ENCODE measurements at regions not wholly inside any gene's neighbourhood (a gene's known extent, or its start where the extent isn't known, plus 50 kb on each side); places are given as distances from the start of the nearest gene placed in this dataset.

DNA sequence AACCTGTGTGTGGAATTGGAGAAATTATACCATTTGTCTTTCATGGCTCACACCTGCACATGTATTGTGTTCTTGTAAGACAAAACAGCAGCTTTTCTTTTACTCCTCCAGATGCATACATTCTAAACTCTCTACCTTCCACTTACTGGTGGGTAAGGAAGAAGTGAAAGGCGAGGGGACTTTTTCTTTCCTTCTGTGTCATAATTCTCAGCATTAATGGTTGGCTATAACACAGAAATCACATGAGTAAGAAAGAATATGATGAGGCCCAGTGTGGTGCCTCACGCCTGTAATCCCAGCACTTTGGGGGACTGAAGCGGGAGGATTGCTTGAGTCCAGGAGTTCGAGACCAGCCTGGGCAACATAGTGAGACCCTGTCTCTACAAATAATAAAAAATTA, 57.8 kb upstream of the SHANK2 start:
- ChIA-PET POLR2A (interaction anchor here (0.6 kb wide), 1 partner anchor 485 kb away, joined by 4 read pairs; no protein-coding TSS in a partner anchor), CTCF (no interaction called here)

DNA sequence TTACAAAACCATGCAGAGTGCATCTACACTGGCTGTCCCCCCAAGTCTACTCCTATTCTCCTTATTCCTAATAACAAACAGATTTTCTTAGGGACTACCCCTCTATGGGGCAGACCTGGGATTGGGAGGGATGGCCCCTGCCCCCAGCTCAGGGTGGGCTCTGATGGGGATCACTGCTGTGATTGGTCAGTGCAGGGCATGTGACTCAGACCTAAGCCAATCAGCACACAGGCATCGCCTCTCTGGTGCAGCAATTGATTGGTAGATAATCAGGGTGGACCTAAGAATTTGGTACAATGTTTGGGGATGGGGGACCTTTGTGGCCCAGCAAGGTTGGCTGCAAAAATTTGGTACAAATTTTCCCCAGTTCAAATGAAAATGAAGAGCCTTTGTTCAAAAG, 57.2 kb upstream of the SHANK2 start:
- Histone ChIP-seq H3K27me3 (replicated peaks in 2 of 5; ENCODE audit: control insufficient read depth in 4 of 5, insufficient read depth in 5 of 5, low read length in 4 of 5) (peaks cover 0 to 6% (median 0%) of the 10 kb centered on the region in 5 experiments), H3K9me3 (ENCODE audit: control extremely low read depth in 1 of 5, control insufficient read depth in 4 of 5, insufficient read depth in 2 of 5, low read depth in 1 of 5, low read length in 4 of 5) (peaks cover 0 to 5% (median 0%) of the 10 kb centered on the region in 5 experiments), H3K27ac (ENCODE audit: insufficient read depth in 1 of 2, low read depth in 1 of 2, low read length in 2 of 2, poor library complexity in 1 of 2, severe bottlenecking in 2 of 2) (no peak overlapping the region), H3K4me1 (ENCODE audit: control extremely low read depth in 1 of 4, control insufficient read depth in 4 of 4, insufficient read depth in 4 of 4, low read length in 3 of 4) (no peaks in the 10 kb centered on the region), H3K4me3 (ENCODE audit: control insufficient read depth in 1 of 7, extremely low read depth in 1 of 7, insufficient read depth in 4 of 7, low read depth in 2 of 7, low read length in 6 of 7) (no peak overlapping the region), H3K36me3 (ENCODE audit: control insufficient read depth in 4 of 4, insufficient read depth in 4 of 4, low read length in 3 of 4) (no peaks in the 10 kb centered on the region)
- POLR2A ChIA-PET, result no interaction called here
- CTCF ChIA-PET, result no interaction called here
- WGBS (ENCODE audit: insufficient coverage), result 100% methylated on average over 1 of the region's 1 CpG
- DNase-seq, result no peak

More for the DNA sequence above, 57.8 kb upstream of the SHANK2 start:
- Histone ChIP-seq H3K36me3 (ENCODE audit: control insufficient read depth in 4 of 4, insufficient read depth in 4 of 4, low read length in 3 of 4) (no peaks in the 10 kb centered on the region), H3K27me3 (replicated peaks in 2 of 5; ENCODE audit: control insufficient read depth in 4 of 5, insufficient read depth in 5 of 5, low read length in 4 of 5) (peaks cover 0 to 6% (median 0%) of the 10 kb centered on the region in 5 experiments), H3K4me1 (ENCODE audit: control extremely low read depth in 1 of 4, control insufficient read depth in 4 of 4, insufficient read depth in 4 of 4, low read length in 3 of 4) (no peaks in the 10 kb centered on the region), H3K9me3 (ENCODE audit: control extremely low read depth in 1 of 5, control insufficient read depth in 4 of 5, insufficient read depth in 2 of 5, low read depth in 1 of 5, low read length in 4 of 5) (peaks cover 0 to 5% (median 0%) of the 10 kb centered on the region in 5 experiments), H3K27ac (ENCODE audit: insufficient read depth in 1 of 2, low read depth in 1 of 2, low read length in 2 of 2, poor library complexity in 1 of 2, severe bottlenecking in 2 of 2) (no peak overlapping the region), H3K4me3 (ENCODE audit: control insufficient read depth in 1 of 7, extremely low read depth in 1 of 7, insufficient read depth in 4 of 7, low read depth in 2 of 7, low read length in 6 of 7) (no peak overlapping the region)
- no peak for DNase-seq
- WGBS (ENCODE audit: insufficient coverage), result 95% methylated on average over 3 of the region's 4 CpGs

DNA sequence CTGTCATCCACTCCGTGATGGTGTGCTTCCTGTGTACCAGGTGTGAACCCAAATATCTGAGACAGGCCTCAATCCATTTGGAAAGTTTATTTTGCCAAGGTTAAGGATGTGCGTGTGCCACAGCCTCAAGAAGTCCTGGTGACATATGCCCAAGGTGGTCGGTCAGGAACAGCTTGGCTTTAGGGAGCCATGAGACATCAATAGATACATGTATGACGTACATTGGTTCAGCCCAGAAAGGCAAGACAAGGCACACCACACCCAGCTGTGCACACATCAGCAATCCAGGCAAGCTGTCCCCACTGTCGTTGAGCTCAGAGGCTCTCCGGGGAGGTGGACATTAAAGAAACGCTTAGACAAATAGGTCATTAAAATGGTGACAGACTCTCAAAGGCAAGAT, 56.8 kb upstream of the SHANK2 start:
- CTCF ChIA-PET, result no interaction called here
- no peak overlapping the region for H3K4me3 ChIP-seq (ENCODE audit: control insufficient read depth in 1 of 7, extremely low read depth in 1 of 7, insufficient read depth in 4 of 7, low read depth in 2 of 7, low read length in 6 of 7)
- H3K36me3 ChIP-seq (ENCODE audit: control insufficient read depth in 4 of 4, insufficient read depth in 4 of 4, low read length in 3 of 4), result no peaks in the 10 kb centered on the region
- peaks cover 0 to 5% (median 0%) of the 10 kb centered on the region in 5 experiments for H3K9me3 ChIP-seq (ENCODE audit: control extremely low read depth in 1 of 5, control insufficient read depth in 4 of 5, insufficient read depth in 2 of 5, low read depth in 1 of 5, low read length in 4 of 5)
- POLR2A ChIA-PET, result no interaction called here
- H3K4me1 ChIP-seq (ENCODE audit: control extremely low read depth in 1 of 4, control insufficient read depth in 4 of 4, insufficient read depth in 4 of 4, low read length in 3 of 4), result no peaks in the 10 kb centered on the region
- H3K27ac ChIP-seq (ENCODE audit: insufficient read depth in 1 of 2, low read depth in 1 of 2, low read length in 2 of 2, poor library complexity in 1 of 2, severe bottlenecking in 2 of 2), result no peak overlapping the region
- WGBS (ENCODE audit: insufficient coverage), result 85% methylated on average over 7 of the region's 7 CpGs
- DNase-seq, result no peak
- H3K27me3 ChIP-seq (replicated peaks in 2 of 5; ENCODE audit: control insufficient read depth in 4 of 5, insufficient read depth in 5 of 5, low read length in 4 of 5), result peaks cover 0 to 6% (median 0%) of the 10 kb centered on the region in 5 experiments

DNA sequence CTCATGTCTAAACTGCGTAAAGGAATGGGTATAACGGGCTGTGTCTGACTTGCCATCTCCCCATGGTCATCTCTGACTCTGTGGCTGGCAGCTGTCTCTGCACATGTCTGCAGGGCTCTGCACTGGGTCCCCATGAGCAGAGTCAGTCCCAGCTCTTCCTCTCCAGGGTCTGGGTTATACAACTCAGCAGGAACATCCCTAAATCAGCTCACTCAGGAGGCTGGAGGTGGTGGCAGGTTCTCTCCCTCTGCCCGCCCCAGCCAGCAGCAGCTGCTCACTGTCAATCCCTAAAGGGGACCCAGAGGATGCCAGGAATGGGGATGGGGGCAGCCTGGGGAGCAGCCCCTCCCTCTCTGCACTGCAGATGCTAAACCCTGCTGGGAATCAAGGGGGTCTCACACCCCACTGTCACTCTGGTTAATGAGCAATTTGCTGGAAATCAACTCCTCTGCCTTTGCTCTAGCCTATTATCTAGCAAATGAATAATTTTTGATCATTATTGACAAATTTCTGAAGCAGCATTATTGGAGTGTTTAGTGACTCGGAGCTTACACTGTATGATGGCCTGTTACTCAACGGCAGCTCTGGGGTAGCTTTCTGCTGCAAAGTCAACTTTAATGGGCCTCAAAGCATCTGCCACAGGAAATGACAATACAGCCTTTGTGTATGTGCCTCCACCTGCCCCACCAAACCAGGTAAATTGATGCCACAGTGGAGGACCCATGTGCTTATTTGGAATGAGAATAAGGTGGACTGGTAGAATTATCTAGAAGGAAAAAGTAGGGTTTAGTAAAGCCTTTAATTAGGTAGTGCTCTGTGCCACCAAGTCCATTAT, 55.7 kb upstream of the SHANK2 start:
- DNase-seq, result no peak
- 87% methylated on average over 4 of the region's 5 CpGs for WGBS (ENCODE audit: insufficient coverage)
- POLR2A ChIA-PET, result no interaction called here
- peaks cover 0 to 5% (median 0%) of the 10 kb centered on the region in 5 experiments for H3K9me3 ChIP-seq (ENCODE audit: control extremely low read depth in 1 of 5, control insufficient read depth in 4 of 5, insufficient read depth in 2 of 5, low read depth in 1 of 5, low read length in 4 of 5)
- H3K27ac ChIP-seq (ENCODE audit: insufficient read depth in 1 of 2, low read depth in 1 of 2, low read length in 2 of 2, poor library complexity in 1 of 2, severe bottlenecking in 2 of 2), result no peak overlapping the region
- peaks cover 0 to 16% (median 0%) of the 10 kb centered on the region in 5 experiments for H3K27me3 ChIP-seq (replicated peaks in 2 of 5; ENCODE audit: control insufficient read depth in 4 of 5, insufficient read depth in 5 of 5, low read length in 4 of 5)
- no peaks in the 10 kb centered on the region for H3K36me3 ChIP-seq (ENCODE audit: control insufficient read depth in 4 of 4, insufficient read depth in 4 of 4, low read length in 3 of 4)
- CTCF ChIA-PET, result no interaction called here
- H3K4me1 ChIP-seq (ENCODE audit: control extremely low read depth in 1 of 4, control insufficient read depth in 4 of 4, insufficient read depth in 4 of 4, low read length in 3 of 4), result no peaks in the 10 kb centered on the region
- H3K4me3 ChIP-seq (ENCODE audit: control insufficient read depth in 1 of 7, extremely low read depth in 1 of 7, insufficient read depth in 4 of 7, low read depth in 2 of 7, low read length in 6 of 7), result no peak overlapping the region

DNA sequence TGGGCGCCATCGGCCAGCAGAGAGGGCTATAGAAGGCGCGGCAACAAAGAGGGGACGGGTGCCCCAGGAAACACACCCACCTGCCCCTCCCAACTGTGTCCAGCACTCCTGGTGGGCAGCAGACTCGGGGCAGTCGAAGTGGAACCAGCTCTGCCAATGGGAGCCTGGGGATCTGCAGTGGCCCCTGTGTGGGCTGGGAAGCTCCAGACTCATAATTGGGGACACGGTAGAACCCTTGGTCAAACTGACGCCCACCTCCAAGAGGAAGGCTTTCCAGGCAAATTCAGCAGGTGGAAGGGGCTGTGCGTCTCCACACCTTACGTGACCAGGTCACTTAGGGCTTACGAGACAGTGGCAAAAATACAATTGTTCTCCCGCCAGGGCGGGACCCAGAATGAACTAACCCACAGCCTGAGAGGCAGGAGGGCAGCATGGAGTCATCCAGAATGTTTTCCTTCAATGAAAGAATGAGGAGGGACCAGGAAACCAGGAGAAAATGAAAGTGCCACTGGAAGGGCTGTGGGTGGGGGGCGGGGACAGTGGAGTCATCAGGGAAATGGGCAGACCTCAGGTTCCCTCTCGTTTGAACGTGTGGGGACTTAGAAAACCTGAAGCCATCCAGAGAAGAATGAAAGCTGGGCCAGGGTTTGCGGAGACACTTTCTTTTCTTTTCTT, 53.2 kb upstream of the SHANK2 start:
- CTCF ChIA-PET, result no interaction called here

DNA sequence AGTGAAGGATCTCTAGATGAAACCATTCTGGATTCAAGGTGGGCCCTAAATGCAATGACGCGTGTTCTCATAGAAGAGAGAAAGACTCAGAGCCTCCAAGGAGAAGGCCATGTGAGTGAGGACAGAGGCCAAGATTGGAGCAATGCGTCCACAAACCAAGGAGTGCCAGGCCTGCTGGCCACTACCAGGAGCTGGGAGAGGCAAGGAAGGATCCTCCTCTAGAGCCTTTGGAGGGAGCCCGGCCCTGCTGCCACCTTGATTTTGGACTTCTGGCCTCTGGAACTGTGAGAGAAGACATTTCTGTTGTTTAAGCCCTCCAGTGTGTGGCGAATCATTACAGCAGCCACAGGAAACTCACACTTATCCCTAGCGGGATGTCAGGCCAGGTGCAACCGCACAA, 52.7 kb upstream of the SHANK2 start:
- 97% methylated on average over 7 of the region's 7 CpGs for WGBS (ENCODE audit: insufficient coverage)
- Histone ChIP-seq H3K9me3 (ENCODE audit: control extremely low read depth in 1 of 5, control insufficient read depth in 4 of 5, insufficient read depth in 2 of 5, low read depth in 1 of 5, low read length in 4 of 5) (no peaks in the 10 kb centered on the region), H3K4me1 (ENCODE audit: control extremely low read depth in 1 of 4, control insufficient read depth in 4 of 4, insufficient read depth in 4 of 4, low read length in 3 of 4) (no peaks in the 10 kb centered on the region), H3K27me3 (replicated peaks in 2 of 5; ENCODE audit: control insufficient read depth in 4 of 5, insufficient read depth in 5 of 5, low read length in 4 of 5) (peaks cover 0 to 36% (median 2%) of the 10 kb centered on the region in 5 experiments), H3K36me3 (ENCODE audit: control insufficient read depth in 4 of 4, insufficient read depth in 4 of 4, low read length in 3 of 4) (no peaks in the 10 kb centered on the region), H3K4me3 (ENCODE audit: control insufficient read depth in 1 of 7, extremely low read depth in 1 of 7, insufficient read depth in 4 of 7, low read depth in 2 of 7, low read length in 6 of 7) (no peak overlapping the region), H3K27ac (ENCODE audit: insufficient read depth in 1 of 2, low read depth in 1 of 2, low read length in 2 of 2, poor library complexity in 1 of 2, severe bottlenecking in 2 of 2) (no peak overlapping the region)
- DNase-seq, result no peak
- ChIA-PET POLR2A (no interaction called here), CTCF (no interaction called here)

More for the DNA sequence above, 53.2 kb upstream of the SHANK2 start:
- Histone ChIP-seq H3K27ac (ENCODE audit: insufficient read depth in 1 of 2, low read depth in 1 of 2, low read length in 2 of 2, poor library complexity in 1 of 2, severe bottlenecking in 2 of 2) (no peak overlapping the region), H3K4me1 (ENCODE audit: control extremely low read depth in 1 of 4, control insufficient read depth in 4 of 4, insufficient read depth in 4 of 4, low read length in 3 of 4) (no peaks in the 10 kb centered on the region), H3K36me3 (ENCODE audit: control insufficient read depth in 4 of 4, insufficient read depth in 4 of 4, low read length in 3 of 4) (no peaks in the 10 kb centered on the region), H3K4me3 (ENCODE audit: control insufficient read depth in 1 of 7, extremely low read depth in 1 of 7, insufficient read depth in 4 of 7, low read depth in 2 of 7, low read length in 6 of 7) (no peak overlapping the region), H3K27me3 (replicated peaks in 2 of 5; ENCODE audit: control insufficient read depth in 4 of 5, insufficient read depth in 5 of 5, low read length in 4 of 5) (peaks cover 0 to 34% (median 2%) of the 10 kb centered on the region in 5 experiments), H3K9me3 (ENCODE audit: control extremely low read depth in 1 of 5, control insufficient read depth in 4 of 5, insufficient read depth in 2 of 5, low read depth in 1 of 5, low read length in 4 of 5) (peaks cover 0 to 2% (median 0%) of the 10 kb centered on the region in 5 experiments)
- 93% methylated on average over 17 of the region's 18 CpGs for WGBS (ENCODE audit: insufficient coverage)
- POLR2A ChIA-PET, result no interaction called here
- no peak for DNase-seq

DNA sequence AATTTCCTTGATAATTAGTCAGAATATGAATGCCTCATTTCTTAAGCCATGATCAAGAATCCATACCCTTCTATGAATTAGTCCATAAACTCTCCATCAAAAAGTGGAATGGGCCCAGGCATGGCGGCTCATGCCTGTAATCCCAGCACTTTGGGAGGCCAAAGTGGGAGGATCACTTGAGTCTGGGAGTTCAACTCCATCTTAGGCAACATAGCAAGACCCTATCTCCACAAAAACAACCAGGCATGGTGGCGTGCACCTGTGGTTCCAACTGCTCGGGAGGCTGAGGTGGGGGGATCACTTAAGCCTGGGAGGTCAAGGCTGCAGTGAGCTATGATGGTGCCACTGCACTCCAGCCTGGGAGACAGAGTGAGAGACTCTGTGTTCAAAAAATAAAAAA, 52.1 kb upstream of the SHANK2 start:
- WGBS (ENCODE audit: insufficient coverage), result 100% methylated on average over 1 of the region's 3 CpGs
- ChIA-PET CTCF (no interaction called here), POLR2A (no interaction called here)
- no peaks in the 10 kb centered on the region for H3K4me1 ChIP-seq (ENCODE audit: control extremely low read depth in 1 of 4, control insufficient read depth in 4 of 4, insufficient read depth in 4 of 4, low read length in 3 of 4)
- no peak overlapping the region for H3K27ac ChIP-seq (ENCODE audit: insufficient read depth in 1 of 2, low read depth in 1 of 2, low read length in 2 of 2, poor library complexity in 1 of 2, severe bottlenecking in 2 of 2)
- H3K36me3 ChIP-seq (ENCODE audit: control insufficient read depth in 4 of 4, insufficient read depth in 4 of 4, low read length in 3 of 4), result no peaks in the 10 kb centered on the region
- no peak for DNase-seq
- no peak overlapping the region for H3K4me3 ChIP-seq (ENCODE audit: control insufficient read depth in 1 of 7, extremely low read depth in 1 of 7, insufficient read depth in 4 of 7, low read depth in 2 of 7, low read length in 6 of 7)
- no peaks in the 10 kb centered on the region for H3K9me3 ChIP-seq (ENCODE audit: control extremely low read depth in 1 of 5, control insufficient read depth in 4 of 5, insufficient read depth in 2 of 5, low read depth in 1 of 5, low read length in 4 of 5)
- peaks cover 0 to 36% (median 2%) of the 10 kb centered on the region in 5 experiments for H3K27me3 ChIP-seq (replicated peaks in 2 of 5; ENCODE audit: control insufficient read depth in 4 of 5, insufficient read depth in 5 of 5, low read length in 4 of 5)

Measured in common myeloid progenitor, CD34-positive (primary cell).